LNCAP (cell line): ENCODE measurements at regions not wholly inside any gene's neighbourhood (a gene's known extent, or its start where the extent isn't known, plus 50 kb on each side); places are given as distances from the start of the nearest gene placed in this dataset.

Experiments
- TF ChIP-seq, protein P1 (sequence below): fragments of 450-650 bp; IDR thresholded peaks from 2 replicates; pipeline ENCODE4 v1.5.1; 2017; ENCODE audit warnings: mild to moderate bottlenecking

DNA sequence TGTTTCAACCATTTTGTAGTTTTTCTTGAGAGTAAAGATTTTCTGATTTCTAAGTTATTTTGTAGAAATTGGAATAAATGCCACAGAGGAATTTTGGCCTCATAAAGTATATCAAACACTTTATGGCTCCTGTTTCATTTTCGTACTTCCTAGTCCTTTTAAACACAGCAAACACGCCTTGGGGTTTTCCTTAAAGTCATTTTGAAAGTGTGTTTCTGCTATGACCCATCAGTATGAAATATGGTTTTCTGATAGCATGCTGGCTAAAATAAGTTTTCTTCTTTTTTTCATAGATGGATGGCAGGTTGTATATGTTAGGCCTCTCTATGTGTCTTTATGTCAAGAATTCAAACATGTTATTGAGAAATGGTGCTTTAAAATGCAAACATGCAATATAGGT lies 940.1 kb upstream of the TMPRSS15 start:
- TF ChIP-seq, protein P1, sequence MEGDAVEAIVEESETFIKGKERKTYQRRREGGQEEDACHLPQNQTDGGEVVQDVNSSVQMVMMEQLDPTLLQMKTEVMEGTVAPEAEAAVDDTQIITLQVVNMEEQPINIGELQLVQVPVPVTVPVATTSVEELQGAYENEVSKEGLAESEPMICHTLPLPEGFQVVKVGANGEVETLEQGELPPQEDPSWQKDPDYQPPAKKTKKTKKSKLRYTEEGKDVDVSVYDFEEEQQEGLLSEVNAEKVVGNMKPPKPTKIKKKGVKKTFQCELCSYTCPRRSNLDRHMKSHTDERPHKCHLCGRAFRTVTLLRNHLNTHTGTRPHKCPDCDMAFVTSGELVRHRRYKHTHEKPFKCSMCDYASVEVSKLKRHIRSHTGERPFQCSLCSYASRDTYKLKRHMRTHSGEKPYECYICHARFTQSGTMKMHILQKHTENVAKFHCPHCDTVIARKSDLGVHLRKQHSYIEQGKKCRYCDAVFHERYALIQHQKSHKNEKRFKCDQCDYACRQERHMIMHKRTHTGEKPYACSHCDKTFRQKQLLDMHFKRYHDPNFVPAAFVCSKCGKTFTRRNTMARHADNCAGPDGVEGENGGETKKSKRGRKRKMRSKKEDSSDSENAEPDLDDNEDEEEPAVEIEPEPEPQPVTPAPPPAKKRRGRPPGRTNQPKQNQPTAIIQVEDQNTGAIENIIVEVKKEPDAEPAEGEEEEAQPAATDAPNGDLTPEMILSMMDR: no peak

DNA sequence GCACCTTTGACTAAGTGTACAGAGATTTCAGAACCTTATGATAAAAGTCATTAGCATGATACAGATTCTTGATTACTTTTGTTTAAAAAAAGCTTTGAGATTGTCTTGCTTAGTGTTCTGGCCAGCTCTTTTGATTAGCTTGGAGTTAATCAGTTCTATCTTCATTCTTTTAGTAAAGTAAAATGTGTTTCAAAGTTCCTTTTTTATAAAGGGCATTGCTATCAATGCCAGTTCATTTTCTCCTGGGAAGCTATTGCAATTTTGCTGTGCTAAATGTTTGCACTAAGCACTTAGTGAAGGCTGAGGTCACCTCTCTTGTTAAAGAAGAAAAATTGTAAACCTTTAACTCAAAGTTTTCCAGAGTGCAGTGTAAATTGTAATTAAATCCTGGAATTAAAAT lies 946.7 kb upstream of the TMPRSS15 start:
- TF ChIP-seq, protein P1: no peak

DNA sequence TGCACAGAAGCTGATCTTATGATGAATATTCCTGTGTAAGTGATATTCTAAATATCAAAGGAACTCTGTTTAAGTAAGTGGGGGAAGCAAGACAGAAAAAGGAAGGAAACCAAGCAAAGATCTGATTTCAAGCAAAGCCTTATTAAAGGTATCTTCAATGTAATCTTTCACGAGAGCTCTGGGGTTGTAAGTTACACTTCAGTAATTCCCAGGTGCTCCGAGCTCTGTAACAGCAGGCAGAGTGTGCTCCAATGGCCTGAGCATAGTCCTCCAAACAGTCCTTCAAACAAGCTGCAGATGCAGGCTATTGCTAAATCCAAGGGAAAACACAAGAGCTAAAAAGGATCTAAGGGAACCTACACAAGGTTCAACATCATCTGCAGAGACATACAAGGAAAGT lies 949.7 kb upstream of the TMPRSS15 start:
- TF ChIP-seq, protein P1: no peak

DNA sequence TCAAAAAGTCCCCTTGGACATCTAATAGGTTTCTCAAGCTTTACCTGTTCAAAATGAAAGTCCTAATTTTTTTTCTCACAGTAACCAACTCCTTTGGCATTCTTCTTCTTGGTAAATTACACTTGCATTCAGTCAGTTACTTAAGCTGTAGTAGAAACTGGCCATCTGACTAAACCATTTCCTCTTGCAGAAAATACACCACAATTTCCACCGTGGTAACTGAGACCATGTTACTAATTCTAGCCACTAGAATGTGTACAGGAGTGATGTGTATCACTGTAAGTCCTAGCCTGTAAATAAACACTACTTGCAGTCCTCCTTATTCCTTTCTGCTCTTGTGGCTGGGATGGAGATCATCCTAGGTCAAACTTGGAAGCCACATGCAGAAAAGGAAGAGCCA lies 965.4 kb upstream of the TMPRSS15 start:
- TF ChIP-seq, protein P1: no peak

DNA sequence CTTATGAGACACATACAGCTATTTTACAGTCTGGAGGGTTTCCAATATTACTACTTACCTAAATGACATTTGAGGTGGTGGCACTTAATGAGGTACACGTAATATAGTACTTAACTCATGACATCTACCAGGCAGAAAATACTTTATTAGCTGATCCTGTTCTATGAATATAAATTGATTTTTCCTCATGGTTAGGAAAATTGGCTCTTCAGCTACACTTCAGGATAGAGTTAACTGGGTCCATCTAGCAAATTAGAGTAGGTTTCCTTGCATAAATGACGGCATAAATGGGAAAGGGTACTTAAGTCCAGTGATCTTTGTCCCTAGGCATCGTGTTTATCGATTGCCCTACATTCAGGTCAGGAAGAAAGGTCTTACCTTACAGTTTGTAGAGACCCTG lies 988.8 kb upstream of the TMPRSS15 start:
- TF ChIP-seq, protein P1: no peak

DNA sequence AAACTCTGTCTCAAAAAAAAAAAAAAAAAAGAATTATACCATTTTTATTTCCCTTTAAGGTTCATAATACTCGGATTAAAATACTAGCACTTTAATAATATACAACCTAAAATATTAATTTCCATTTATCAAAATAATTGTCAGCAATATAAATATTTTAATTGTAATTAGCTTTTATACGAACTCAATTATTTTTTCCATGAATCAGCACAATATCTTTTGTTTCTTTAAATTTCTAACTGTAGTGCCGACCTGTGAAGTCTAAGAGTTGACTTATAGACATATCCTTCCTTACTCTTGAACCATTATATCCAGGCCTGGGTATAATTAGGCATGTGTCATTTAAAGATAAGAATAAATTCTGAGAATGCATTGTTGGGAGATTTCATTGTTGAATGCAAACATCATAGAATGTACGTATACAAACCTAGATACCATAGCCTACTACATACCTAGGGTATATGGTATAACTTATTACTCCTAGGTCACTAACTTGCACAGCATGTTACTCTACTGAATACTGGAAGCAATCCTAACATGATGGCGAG lies 996.7 kb upstream of the TMPRSS15 start:
- TF ChIP-seq, protein P1: no peak

DNA sequence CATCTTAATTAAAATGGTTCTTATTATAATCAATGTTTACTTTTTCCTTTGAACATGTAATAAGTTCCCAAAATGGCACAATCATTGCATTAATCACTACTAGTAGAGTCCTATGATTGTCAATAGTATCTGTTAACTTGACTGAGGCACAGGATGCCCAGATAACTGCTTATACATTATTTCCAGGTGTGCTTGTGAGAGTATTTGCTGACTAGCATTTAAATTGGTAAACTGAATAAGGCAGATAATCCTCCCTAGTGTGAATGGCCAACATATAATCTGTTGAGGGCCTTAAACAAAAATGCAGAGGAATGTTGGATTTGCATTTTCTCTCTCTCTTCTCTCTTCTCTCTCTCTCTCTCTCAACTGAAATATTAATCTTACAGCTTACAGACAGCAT lies 999.3 kb upstream of the TMPRSS15 start:
- TF ChIP-seq, protein P1: no peak

DNA sequence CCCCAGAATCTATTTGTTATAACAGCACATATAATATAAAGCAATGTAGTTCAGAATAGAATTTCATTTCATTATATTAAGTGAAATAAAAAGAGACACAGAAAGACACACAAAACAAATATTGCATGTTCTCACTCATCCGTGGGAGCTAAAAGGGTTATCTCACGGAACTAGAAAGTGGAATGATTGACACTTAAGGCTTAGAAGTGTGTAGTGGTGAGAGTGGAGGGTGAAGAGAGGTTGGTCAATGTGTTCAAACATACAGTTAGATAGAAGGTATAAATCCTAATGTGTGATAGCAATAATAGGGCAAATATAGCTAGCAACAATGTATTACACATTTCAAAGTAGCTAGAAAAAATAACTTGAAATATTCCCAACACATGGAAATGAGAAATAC lies 1001.7 kb upstream of the TMPRSS15 start:
- TF ChIP-seq, protein P1: no peak
